ELF-1 (cell line): ENCODE measurements at regions not wholly inside any gene's neighbourhood (a gene's known extent, or its start where the extent isn't known, plus 50 kb on each side); places are given as distances from the start of the nearest gene placed in this dataset.
A peak's percentile ranks its signal among the peaks of the same experiment; 100 is the strongest.
"Not testable (repeated sequence)": the region's sequence is repeated elsewhere in the genome, so short reads cannot be mapped to it uniquely, and the experiment has no call there.

Experiments
- DNase-seq: peaks from one replicate; pipeline ENCODE4 v3.0.0-alpha.2; 2016; ENCODE audit warnings: low read depth, low spot score

DNA sequence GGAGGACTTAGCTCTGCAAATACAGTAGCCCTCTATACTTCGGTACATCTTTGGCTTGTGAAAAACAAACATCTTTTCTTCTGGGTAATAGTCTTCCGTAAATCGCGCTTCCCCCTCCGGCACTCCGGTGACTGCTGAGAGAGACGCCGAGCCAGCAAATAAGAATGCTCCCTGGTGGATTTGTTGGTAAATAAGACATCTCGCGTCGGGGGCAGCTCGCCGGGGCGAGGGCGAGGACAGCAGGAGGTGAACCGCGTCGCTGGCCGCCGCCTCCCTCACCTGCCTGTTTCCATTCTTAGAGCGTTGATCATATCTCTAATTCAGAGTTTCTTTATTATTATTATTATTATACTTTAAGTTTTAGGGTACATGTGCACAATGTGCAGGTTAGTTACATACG, 117.6 kb downstream of the PMAIP1 start:
- DNase-seq: peak; percentile 53

DNA sequence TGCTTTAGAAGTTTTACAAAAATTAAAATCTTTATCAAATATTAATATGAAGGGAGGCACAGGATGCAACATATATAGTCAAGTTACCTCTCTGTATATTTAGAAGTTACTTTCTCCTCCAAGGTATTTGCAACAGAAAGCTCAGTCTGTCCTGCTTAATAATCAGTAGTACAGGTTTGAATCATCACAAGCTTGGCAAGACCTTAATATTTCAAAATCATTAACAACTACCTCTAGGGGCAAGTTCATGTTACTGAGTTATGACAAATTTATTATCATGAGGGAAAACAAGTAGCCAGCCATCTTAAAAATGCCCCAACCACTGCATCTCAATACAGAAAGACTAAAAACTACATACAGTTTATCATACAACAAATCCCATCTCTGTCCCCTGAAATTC, 116.0 kb downstream of the PMAIP1 start:
- not testable (repeated sequence) for DNase-seq

GRCh38 chr18:60013148-60013547, 113.4 kb downstream of the PMAIP1 start:
- DNase-seq: not testable (repeated sequence)

DNA sequence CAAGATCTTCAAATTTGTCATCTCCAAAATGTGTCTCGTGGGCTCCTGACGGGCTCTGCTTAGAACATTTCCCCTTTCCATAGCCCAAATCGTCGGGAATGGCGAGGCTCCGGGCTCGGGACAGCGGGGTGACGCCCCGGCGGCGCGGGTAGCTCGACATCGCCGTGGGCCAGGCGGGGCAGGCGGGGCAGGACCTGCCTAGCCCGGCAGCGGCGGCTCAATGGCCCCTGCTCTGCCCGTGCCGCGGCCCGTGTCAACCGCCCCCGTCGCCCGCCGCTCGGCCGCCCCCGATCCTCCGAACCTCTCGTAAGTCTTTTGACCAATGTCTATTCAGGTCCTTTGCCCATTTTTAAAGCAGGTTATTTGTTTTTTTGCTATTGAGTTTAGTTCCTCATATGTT, 111.2 kb downstream of the PMAIP1 start:
- DNase-seq: no peak

DNA sequence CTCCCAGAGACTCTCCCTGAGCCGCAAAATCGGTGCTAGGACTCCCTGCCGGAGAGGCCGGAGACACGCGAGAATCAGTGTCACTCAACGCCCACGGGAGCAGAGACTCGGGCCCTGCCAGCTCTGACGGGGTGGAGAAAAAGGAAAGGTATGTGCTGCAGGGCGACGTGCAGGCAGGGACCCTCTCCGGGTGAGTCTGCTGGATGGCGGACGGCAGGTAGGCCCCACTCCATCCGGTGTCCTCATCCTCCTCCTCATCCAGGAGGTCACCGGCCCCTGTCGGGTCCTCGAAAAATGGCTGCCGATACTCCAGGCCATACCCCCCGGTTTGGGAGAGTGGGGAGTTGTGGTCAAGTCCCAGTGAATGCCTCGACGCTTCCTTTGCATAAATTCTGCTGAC, 110.7 kb downstream of the PMAIP1 start:
- DNase-seq: no peak

- DNase-seq: no peak
These were observed 107.9 kb downstream of the PMAIP1 start for GRCh38 chr18:60007661-60008060.

GRCh38 chr18:60003610-60004185, 103.9 kb downstream of the PMAIP1 start:
- DNase-seq: no peak

DNA sequence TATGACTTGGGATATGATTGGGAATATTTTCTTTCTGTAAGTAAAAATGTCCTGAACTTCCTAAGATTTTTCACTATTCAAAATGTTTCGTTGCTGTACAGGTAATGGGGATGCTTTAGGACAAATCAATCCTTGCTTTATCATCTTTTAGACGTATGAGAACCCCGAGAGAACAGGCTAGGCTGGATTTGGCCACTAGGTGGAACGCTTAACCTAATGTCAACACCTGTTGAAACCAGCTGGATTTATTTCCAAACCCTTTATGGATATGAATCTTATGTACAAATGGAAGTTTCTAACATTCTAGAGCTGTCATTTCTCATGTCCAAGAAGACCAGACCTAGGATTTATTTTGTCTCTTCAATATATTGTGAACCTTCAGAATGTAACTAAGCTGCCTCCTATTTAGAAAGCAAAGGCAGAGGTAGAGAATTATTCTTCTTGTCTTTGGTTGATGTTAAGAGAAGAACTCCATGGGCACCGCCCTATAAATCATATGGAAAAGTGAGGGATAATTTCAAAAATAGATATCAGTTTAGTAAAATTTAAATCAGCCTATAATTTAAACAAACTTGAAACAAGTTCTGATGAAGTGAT, 96.7 kb downstream of the PMAIP1 start:
- DNase-seq: no peak

DNA sequence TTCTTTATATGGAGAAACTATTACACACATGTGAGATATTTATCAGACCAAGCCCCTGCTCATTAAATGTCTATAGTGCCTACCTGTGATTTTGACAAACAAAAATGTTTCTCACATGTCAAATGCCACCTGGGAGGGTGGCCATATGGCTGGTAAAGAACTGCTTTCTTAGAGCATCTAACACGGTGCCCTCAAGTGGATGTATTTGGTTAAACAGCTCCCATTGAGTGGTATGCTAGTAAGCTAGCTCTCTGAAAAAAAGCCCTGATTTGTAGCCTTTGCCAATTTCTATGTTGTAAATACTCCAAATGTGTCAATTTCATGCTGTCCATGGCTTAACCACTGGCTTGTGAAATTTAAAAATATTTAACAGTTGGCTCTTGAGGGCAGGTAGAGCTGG, 94.6 kb downstream of the PMAIP1 start:
- no peak for DNase-seq

DNA sequence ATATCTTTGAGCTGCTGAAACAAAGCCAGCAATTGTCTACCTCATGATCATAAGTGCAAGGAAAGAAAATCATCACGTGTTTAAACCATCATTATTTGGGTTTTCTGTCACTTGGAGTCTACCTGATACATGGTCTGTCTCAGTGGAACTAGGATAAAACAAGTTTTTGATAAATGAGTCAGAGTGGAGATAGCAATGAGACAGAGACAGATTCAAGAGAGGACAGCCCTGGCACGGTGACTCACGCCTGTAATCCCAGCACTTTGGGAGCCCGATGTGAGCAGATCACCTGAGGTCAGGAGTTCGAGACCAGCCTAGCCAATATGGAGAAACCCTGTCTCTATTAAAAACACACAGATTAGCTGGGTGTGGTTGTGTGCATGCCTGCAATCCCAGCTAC, 93.8 kb downstream of the PMAIP1 start:
- no peak for DNase-seq

DNA sequence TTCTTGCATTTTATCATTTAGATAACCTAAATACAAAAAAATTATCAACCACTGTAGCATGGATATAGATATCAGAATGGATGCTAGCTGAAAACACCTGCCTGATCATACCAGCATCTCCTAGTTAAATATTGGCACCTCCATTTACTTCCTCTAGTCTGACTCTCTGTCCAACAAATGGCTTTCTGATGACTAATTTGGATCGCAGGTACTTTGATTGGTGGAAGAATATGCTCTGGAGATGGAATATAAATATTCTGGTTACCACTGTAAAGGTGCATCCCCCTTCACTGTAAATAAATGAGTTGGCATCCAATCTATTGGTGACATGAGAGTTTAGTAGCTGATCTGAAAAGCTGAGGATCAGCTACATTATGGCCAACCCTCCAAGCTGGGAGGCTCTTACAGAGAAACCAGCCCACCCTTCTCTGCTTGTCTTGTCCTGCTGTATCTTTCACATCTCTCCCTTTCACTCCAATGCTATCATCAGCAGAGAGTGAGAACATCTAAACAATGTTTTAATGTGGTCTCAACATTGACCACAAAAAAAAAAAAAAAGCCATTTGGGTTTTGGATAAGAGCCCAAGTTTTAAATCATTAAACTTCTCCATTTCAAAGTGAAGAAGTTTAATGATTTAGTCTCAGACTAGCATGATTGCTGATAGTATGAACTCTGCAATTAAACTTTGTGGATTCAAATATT, 90.5 kb downstream of the PMAIP1 start:
- no peak for DNase-seq

- no peak for DNase-seq
These were observed 88.4 kb downstream of the PMAIP1 start for GRCh38 chr18:59988098-59988706.

- no peak for DNase-seq
These were observed 87.3 kb downstream of the PMAIP1 start for GRCh38 chr18:59987102-59987501.

DNA sequence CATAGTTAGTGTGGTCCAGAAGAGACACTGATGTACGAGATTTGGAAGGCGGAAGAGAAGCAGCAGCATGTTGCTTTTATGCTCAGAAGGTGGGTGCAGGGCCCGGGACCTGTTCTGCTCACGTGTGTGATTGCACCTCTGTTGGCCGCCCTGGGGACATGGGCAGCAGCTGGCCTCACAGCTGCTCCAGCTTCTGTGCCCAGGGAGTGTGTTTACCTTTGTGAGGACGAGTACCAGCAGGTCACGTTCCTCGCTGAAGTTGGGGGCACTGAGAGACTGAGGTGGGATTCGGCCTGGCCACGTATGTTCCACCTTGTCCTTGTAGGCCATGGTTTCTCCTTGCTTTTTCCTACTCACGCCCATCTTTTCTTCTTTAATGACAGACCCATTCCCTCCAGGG, 86.3 kb downstream of the PMAIP1 start:
- no peak for DNase-seq

DNA sequence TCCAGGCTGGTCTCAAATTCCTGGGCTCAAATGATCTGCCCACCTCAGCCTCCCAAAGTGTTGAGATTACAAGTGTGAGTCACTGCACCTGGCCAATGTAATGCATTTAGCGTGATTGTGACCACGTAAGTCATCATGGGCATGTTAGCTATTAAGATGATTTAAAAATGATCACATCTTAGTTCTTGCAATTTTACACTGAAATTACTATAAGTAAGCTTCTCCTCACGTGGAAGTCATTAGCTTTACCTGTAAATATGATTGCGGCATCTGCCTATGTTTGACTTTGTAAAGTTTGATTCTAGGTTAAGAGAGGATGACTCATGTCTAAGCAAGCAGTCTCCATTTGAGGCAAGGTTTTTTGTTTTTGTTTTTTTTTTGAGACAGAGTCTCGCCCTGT, 85.5 kb downstream of the PMAIP1 start:
- DNase-seq: no peak

- peak; percentile 31 for DNase-seq
These were observed 83.7 kb downstream of the PMAIP1 start for GRCh38 chr18:59983506-59983905.

DNA sequence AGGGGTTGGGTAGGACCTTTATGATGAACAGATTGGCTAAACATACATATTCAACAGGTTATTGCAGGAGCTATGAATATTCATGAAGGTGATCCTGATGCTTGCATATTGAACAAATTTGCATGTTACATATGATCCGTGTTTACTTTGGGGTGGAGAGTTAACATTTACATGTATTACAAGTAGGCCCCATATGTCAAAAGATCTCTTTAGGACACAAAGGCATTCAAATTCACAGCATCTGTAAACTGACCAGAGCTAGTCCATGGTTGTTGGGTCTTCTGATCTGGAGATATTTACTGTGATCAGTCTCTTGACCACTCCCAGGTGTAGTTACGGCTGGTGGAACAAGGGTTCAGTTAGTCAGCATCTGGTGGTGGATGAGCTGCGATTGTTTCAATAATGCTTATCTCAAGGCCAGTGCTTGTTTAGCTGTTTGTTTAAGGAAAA, 80.4 kb downstream of the PMAIP1 start:
- DNase-seq: no peak

- no peak for DNase-seq
These were observed 72.2 kb downstream of the PMAIP1 start for GRCh38 chr18:59971871-59972428.

GRCh38 chr18:59971144-59971543, 71.3 kb downstream of the PMAIP1 start:
- not testable (repeated sequence) for DNase-seq

DNA sequence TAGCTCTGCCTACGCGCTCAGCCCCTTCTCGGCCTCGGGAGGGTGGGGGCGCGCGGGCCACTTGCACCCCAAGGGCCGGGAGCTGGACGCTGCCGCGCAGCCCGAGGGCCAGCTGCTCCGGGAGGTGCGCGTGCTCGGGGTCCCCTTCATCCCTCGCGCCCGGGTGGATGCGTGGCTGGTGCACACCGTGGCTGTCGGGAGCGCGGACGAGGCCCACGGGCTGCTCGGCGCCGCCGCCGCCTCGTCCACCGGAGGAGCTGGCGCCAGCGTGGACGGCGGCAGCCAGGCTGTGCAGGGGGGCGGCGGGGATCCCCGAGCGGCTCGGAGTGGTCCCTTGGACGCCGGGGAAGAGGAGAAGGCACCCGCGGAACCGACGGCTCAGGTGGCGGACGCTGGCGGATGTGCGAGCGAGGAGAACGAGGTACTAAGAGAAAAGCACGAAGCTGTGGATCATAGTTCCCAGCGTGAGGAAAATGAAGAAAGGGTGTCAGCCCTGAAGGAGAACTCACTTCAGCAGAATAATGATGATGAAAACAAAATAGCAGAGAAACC, 69.8 kb downstream of the PMAIP1 start:
- DNase-seq: not testable (repeated sequence)

DNA sequence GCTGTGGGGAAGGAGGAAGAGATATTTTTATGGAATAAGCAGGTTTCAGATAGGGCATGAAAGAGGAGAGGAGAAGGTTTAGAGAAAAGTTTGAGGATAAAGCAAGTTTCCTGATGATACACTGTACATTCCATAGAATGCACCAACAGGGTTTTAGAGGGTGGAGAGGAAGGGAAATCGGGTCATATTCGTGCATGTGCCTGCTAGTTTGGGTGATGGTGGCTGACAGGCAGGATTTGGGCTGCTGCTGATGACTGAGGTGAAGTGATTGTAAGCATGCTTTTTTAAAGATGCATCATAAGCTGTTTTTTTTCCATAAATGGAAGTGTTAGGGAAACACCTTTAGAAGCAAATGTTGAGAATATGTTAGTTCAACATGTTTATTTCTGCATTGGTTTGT, 68.8 kb downstream of the PMAIP1 start:
- no peak for DNase-seq

- DNase-seq: no peak
These were observed 68.1 kb downstream of the PMAIP1 start for GRCh38 chr18:59967878-59968277.
